Endothelial cell of hepatic sinusoid (primary cell): ENCODE measurements at regions not wholly inside any gene's neighbourhood (a gene's known extent, or its start where the extent isn't known, plus 50 kb on each side); places are given as distances from the start of the nearest gene placed in this dataset.

Experiments
- in situ Hi-C: cut with HindIII; loops from 2 replicates; pipeline ENCODE4 v1.10.0; 2017; ENCODE audit warnings: low sequenced_read_pairs

- in situ Hi-C loops: no loop called here
Observed at GRCh38 chr2:128701418-128701817, 382.8 kb upstream of the HS6ST1 start.

GRCh38 chr2:128702616-128703015 lies 383.9 kb upstream of the HS6ST1 start:
- in situ Hi-C loops: no loop called here

- in situ Hi-C loops: no loop called here
Observed at GRCh38 chr2:128708106-128708816, 389.6 kb upstream of the HS6ST1 start.

- in situ Hi-C loops: no loop called here
Observed at GRCh38 chr2:128710242-128710641, 391.6 kb upstream of the HS6ST1 start.

- in situ Hi-C loops: no loop called here
Observed at GRCh38 chr2:128710729-128711128, 392.1 kb upstream of the HS6ST1 start.

GRCh38 chr2:128714285-128714684 lies 395.6 kb upstream of the HS6ST1 start:
- in situ Hi-C loops: no loop called here

- in situ Hi-C loops: no loop called here
Observed at GRCh38 chr2:128714851-128715312, 396.2 kb upstream of the HS6ST1 start.

GRCh38 chr2:128715360-128715759 lies 396.7 kb upstream of the HS6ST1 start:
- in situ Hi-C loops: no loop called here

- in situ Hi-C loops: no loop called here
Observed at GRCh38 chr2:128716299-128716721, 397.6 kb upstream of the HS6ST1 start.

GRCh38 chr2:128717758-128718710 lies 399.4 kb upstream of the HS6ST1 start:
- in situ Hi-C loops: no loop called here

- in situ Hi-C loops: no loop called here
Observed at GRCh38 chr2:128720080-128721022, 401.7 kb upstream of the HS6ST1 start.

- in situ Hi-C loops: no loop called here
Observed at GRCh38 chr2:128721096-128721495, 402.4 kb upstream of the HS6ST1 start.

GRCh38 chr2:128722489-128722888 lies 403.8 kb upstream of the HS6ST1 start:
- in situ Hi-C loops: no loop called here

GRCh38 chr2:128724547-128724946 lies 405.9 kb upstream of the HS6ST1 start:
- in situ Hi-C loops: no loop called here

GRCh38 chr2:128724972-128725371 lies 406.3 kb upstream of the HS6ST1 start:
- in situ Hi-C loops: no loop called here

GRCh38 chr2:128726236-128726635 lies 407.6 kb upstream of the HS6ST1 start:
- in situ Hi-C loops: no loop called here

GRCh38 chr2:128726911-128727310 lies 408.2 kb upstream of the HS6ST1 start:
- in situ Hi-C loops: no loop called here

- in situ Hi-C loops: no loop called here
Observed at GRCh38 chr2:128727404-128727803, 408.7 kb upstream of the HS6ST1 start.

GRCh38 chr2:128727914-128728313 lies 409.2 kb upstream of the HS6ST1 start:
- in situ Hi-C loops: no loop called here

- in situ Hi-C loops: no loop called here
Observed at GRCh38 chr2:128729051-128729450, 410.4 kb upstream of the HS6ST1 start.
